GM12873 (cell line): ENCODE measurements at regions not wholly inside any gene's neighbourhood (a gene's known extent, or its start where the extent isn't known, plus 50 kb on each side); places are given as distances from the start of the nearest gene placed in this dataset.

Experiments
- CTCF ChIP-seq: IDR thresholded peaks from 2 replicates; pipeline ENCODE4 v1.5.1; 2012; ENCODE audit warnings: low read depth, mild to moderate bottlenecking, moderate library complexity, low read length, control low read depth; ENCODE audit not compliant: insufficient read depth; ENCODE audit errors: missing control alignments

DNA sequence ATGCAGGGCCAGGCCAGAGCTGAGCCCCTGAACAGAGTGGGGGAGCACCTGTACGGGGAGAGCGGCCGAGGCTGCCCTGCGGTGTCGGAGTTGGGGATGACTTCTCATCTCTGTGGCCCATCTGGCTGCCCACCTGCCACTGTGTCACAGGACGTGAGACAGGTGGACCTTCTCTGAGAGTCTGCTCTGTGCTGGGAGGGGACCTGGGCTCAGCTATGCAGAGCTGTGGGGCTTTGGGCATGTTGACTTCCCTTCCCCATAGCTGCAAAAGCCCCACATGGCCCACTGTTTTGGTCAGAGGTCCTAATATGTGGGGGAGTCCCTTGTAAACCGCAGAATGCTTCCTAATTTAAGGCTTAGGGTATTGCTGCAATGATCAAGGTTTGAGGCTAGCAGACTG lies 68.0 kb upstream of the TRPM1 start:
- TF ChIP-seq CTCF = no peak

DNA sequence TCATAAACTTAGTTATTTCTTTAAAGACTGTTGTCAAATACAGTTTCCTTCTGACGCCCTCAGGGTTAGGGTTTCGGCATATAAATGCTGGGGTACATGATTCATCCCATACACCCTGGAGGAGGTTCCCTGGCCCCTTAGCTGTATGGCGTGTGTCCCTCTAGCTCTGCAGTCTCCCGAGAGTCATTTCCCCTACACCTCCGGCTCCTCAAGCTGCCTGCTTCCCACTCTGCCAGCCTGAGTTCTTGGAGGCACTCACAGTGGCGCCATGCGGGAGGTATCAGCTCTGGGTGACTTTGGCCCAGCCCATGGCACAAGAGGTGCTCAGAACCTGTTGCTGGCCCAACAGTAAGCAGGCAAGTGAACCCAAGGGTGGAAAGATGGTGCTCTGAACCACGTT lies 70.2 kb upstream of the TRPM1 start:
- no peak for TF ChIP-seq CTCF

DNA sequence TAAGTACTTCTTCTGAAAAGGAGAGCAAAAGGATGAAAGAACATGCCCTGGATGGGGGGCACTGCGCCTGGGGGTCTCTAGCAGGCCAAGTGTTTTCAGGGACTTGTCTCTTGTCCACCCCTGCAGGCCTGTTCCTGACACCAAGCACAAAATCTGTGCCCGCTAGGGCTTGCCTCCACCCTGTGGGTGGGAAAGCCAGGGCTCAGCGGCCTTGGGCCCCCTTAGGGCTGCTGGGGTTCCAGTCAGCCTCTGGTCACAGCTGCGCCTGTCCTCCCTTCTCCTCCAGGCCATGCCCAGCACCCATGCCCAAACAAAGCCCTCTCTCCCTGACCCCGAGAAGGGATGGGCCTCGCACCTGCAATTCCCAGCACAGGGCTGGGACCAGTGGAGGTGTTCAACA lies 71.1 kb upstream of the TRPM1 start:
- TF ChIP-seq CTCF = no peak

- no peak for TF ChIP-seq CTCF
Observed at GRCh38 chr15:31173790-31174450, 72.4 kb upstream of the TRPM1 start.

GRCh38 chr15:31175484-31175883 lies 74.0 kb upstream of the TRPM1 start:
- no peak for TF ChIP-seq CTCF

- TF ChIP-seq CTCF = no peak
Observed at GRCh38 chr15:31177951-31178350, 76.4 kb upstream of the TRPM1 start.

- TF ChIP-seq CTCF = no peak
Observed at GRCh38 chr15:31178705-31179104, 77.2 kb upstream of the TRPM1 start.

GRCh38 chr15:31179693-31180092 lies 78.2 kb upstream of the TRPM1 start:
- TF ChIP-seq CTCF = no peak
